ENCODE measurements at regions not wholly inside any gene's neighbourhood (a gene's known extent, or its start where the extent isn't known, plus 50 kb on each side); places are given as distances from the start of the nearest gene placed in this dataset.

DNA sequence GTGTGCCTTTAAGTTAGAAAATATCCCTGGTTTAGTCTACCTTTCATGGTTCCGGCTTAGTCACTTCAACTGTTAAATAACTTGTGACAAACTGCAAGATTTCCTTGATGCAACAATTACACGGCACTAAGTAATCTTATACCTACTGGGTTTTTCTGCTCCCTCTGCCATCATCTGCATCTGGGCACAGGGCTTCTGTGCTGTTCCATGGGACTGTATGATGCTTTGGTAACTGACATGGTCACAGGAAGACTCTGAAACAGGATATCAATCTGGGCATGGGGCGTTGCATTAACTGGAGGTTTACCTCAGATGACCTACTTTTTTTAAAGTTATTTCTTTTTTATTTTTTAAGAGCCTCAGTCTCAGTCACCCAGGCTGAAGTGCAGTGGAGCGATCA, 365.4 kb downstream of the SS18 start:
- no peak for DNase-seq (ENCODE audit: low read depth in 2 of 2)

DNA sequence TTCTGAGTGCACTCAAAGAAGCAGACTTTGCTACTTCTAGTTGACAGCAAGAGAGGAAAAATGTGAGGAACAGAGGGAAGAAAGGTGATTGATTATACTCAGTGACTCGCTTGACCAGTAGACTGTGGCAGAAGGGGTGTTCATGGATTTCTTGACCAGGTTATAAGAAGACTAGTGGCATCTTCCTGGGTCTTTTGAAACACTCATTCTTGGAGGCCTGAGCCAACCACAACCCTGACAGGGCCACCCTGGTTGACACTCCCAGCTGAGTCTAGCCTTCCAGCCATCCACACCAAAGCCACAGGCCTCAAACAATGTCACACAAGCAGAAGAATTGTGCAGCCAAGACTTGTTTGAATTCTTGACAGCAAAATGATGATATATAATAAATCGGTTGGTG, 366.3 kb downstream of the SS18 start:
- DNase-seq (ENCODE audit: low read depth in 2 of 2), result no peak

GRCh38 chr18:25713103-25713502, 361.1 kb upstream of the ZNF521 start:
- no peak for DNase-seq (ENCODE audit: low read depth in 2 of 2)

GRCh38 chr18:25710981-25711380, 359.0 kb upstream of the ZNF521 start:
- DNase-seq (ENCODE audit: low read depth in 2 of 2), result peak in 1 of 2 donors; percentile 3

- DNase-seq (ENCODE audit: low read depth in 2 of 2), result no peak
These were observed 353.7 kb upstream of the ZNF521 start for GRCh38 chr18:25705650-25706049.

GRCh38 chr18:25704494-25704893, 352.5 kb upstream of the ZNF521 start:
- DNase-seq (ENCODE audit: low read depth in 2 of 2), result no peak

DNA sequence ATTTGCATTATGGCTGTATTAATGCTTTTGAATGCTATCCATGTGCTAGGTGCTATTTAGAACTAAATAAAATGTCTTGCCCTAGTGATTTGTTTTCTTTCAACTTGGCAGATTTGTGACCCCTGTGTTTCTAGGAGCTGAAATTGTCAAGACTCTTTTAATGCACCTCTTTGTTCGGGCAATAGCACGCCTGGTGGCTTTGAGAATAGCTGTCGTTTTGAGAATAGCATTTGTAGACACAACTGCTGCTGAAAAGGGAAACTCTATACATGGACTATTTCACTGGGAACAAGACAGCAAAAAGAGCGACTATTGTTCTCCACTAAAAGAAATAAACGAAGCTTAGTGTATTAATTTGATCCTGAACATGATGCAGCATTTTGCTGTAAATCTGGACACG, 352.1 kb upstream of the ZNF521 start:
- no peak for DNase-seq (ENCODE audit: low read depth in 2 of 2)

DNA sequence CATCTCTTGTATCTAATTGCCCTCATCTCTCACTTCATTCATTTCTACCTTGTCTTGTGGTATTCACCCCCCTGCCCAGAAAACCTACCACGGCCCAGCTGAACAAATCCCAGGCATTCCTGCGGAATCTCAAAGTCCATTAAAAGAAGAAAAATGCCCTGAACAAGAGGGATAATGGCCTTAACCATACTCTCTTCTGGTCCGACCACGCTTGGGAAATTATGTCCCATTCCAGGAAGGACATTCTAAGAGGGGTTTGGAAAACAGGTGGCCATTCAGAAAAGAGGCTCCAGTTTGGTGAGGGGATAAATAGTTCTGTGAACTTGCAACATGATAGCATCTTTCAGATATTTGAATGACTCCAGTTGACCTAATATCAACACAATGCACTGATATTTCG, 349.9 kb upstream of the ZNF521 start:
- no peak for DNase-seq (ENCODE audit: low read depth in 2 of 2)

GRCh38 chr18:25686960-25687500, 335.1 kb upstream of the ZNF521 start:
- peak in 1 of 2 donors; percentile 39 for DNase-seq (ENCODE audit: low read depth in 2 of 2)

DNA sequence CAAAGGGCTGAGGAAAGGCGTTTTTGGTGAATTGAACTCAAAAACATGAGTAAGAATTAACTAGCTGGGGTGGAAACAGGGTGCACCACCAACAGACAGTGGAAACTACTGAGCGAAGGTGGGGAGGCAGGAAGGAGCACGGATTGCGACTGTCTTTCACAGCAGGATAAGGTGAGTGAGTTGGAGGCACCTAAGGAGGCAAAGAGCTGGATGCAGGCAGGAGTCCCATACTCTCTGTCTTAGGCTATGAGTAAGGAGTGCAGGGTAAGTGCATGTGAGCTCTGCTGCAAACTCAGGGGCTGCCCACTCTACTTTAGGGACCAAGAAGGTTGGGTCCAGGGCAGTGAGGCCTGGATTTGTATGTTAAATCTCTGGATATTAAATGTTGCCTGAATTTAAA, 333.1 kb upstream of the ZNF521 start:
- no peak for DNase-seq (ENCODE audit: low read depth in 2 of 2)

- DNase-seq (ENCODE audit: low read depth in 2 of 2), result no peak
These were observed 327.5 kb upstream of the ZNF521 start for GRCh38 chr18:25679491-25679890.

- DNase-seq (ENCODE audit: low read depth in 2 of 2), result no peak
These were observed 326.3 kb upstream of the ZNF521 start for GRCh38 chr18:25678221-25678620.

DNA sequence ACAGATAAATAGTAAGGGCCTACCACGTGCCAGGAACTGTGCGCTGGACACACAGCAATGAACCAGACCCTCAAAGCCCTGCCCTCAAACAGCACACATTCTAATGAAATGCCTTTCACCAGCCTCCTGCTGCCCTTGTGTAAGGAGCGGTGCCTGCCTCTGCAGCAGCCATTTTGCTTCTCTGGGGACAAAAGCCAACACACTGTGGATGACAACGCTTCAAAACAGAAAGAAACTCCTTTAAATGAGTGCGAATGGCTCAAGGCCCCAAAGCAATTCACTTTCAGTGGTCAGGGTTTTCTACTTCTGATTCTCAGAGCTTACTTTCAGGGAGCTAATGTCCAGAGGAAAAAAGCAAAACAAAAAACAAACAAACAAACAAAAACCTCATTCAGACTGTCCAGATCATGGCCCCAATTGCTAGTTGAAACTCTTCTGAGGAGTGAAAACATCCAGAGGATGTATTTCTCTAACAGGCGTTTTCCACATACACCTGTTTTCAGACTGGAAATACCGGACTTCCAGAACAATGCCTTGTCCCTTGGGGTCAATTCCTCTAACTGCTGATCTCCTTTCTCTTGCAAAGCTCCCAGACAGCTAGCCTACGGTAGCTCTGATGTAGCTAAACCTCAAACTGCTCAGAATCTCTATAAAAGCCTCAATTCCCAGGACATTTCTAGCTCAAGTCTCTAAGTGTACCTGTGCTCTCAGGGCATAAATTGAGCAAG, 323.3 kb upstream of the ZNF521 start:
- peak in 1 of 2 donors; percentile 13 for DNase-seq (ENCODE audit: low read depth in 2 of 2)

GRCh38 chr18:25674183-25674582, 322.2 kb upstream of the ZNF521 start:
- DNase-seq (ENCODE audit: low read depth in 2 of 2), result no peak

- DNase-seq (ENCODE audit: low read depth in 2 of 2), result no peak
These were observed 320.5 kb upstream of the ZNF521 start for GRCh38 chr18:25672490-25672889.

DNA sequence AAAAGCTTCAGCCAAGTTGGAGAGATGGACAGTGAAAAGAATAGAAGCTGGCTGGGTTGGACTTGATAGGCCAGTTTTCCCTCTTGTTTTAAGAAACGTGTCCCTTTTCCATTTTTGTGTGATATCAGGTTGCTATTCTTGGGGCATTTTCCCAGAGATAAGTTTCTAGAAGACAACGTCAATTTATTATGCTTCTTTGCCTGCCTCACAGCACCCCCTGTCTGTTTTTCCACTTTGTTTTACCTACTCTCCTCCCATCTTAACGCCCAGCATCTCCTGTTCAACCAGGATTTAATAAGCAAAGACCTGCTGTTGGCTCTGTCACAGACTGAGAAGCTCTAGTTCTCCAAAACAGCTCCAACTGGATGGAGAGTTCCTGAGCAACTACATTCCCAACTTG, 317.8 kb upstream of the ZNF521 start:
- DNase-seq (ENCODE audit: low read depth in 2 of 2), result peak in 1 of 2 donors; percentile 40

GRCh38 chr18:25662272-25662671, 310.3 kb upstream of the ZNF521 start:
- DNase-seq (ENCODE audit: low read depth in 2 of 2), result no peak

GRCh38 chr18:25661831-25662230, 309.9 kb upstream of the ZNF521 start:
- no peak for DNase-seq (ENCODE audit: low read depth in 2 of 2)

GRCh38 chr18:25659541-25659940, 307.6 kb upstream of the ZNF521 start:
- no peak for DNase-seq (ENCODE audit: low read depth in 2 of 2)

DNA sequence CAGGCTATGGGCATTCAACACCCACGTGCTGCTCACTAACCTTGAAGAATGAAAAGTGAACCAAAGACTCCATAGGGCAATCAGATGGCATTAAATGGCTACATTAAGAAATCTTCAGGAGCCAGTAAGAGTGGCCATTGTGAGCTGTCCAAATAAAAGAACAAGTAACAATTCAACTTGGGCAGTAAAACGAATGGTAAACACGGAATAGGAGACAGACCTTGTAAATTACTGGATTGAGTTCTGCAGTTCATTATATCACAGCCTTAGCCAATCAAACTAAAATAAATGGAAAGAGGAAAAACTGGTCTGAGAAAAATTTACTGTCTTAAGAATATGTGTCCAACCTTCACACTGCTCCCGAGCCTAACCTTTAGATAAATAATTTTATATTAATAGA, 306.5 kb upstream of the ZNF521 start:
- no peak for DNase-seq (ENCODE audit: low read depth in 2 of 2)

DNA sequence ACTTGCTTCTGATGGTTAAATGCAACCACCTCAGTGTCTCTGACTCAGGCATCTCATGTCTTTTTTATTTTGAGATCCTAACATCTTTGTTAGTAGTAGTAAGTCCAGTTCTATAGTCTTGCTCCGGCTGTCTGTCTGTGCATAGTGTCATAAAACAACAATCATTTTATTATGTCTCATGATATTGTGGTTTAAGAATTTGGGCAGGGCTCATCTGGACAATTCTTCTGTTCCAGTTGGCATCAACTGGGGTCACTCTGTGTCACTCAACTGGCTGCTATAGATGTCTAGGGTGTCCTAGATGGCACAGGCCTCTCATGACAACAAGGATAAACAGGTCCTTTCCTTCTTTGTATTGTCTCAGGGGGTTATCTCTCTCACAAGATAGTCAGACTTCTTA, 299.6 kb upstream of the ZNF521 start:
- no peak for DNase-seq (ENCODE audit: low read depth in 2 of 2)

DNA sequence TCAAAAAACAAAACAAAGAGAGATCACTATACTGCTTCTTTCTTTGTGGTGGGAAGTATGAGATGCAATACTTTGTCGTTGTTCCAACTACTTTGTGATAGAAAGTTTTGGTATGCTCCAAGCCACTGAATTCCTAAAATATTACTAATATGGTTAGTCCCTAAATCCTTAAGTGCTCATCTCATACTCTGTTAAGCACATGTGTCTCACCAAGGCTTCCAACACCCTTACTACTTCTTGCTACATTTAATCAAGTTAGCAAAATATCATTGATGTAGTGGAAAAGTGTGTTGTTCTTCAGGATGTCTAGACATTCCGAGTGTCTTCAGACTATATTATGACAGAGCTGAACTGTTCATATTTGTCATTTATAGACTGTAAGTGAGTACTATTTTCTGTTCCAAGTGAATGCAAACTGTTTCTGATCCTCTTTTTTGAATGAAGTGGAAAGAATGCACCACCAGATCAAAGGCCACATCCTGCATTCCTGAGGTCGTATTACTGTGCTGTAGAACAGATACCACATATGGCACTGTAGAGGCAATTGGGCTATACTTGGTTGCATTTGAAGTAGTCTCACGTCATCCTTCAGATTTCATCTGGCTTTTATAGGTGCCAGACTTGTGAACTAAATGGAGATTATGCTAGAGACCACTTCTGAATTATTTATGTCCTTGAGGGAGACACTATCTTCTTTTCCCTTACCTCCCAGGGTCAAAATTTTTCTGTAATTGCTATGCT, 298.4 kb upstream of the ZNF521 start:
- peak; percentile 32 to 67 for DNase-seq (ENCODE audit: low read depth in 2 of 2)

GRCh38 chr18:25648716-25649260, 296.8 kb upstream of the ZNF521 start:
- no peak for DNase-seq (ENCODE audit: low read depth in 2 of 2)
